ENCODE measurements at regions not wholly inside any gene's neighbourhood (a gene's known extent, or its start where the extent isn't known, plus 50 kb on each side); places are given as distances from the start of the nearest gene placed in this dataset.

DNA sequence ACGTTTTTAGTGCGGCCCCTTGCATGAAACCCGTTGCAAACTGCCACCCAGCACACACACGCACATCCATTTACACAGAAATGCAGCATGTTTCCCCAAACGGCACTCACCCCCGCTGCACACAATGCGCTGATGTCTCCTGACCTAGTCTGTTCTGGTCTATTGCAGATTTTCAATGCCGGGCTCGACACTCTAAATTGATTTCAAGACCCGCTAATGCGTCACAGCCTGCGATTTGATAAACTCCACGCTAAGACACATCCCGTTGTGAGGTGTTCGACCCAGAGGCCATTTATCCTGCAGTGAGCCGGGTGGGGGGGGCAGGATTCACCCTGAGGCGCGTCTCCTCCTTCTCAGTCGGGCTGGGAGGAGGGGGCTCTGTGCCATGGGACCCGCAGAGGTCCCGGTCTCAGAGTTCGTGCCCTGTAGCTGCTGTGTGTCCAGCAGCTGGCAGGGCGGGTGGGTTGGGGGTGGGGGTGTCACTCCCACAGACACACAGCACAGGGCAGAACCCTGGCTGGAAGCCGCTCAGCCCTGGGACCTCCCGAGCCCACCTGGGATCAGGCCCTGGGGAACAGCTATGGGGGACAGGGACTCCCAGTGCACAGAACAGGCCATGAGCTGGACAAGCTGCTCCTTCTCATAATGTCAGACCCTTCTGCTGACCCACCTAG is 367.9 kb downstream of the PREX1 start:
- no peak for DNase-seq
- Histone ChIP-seq H3K27ac (no peak overlapping the region), H3K4me1 (no peaks in the 10 kb centered on the region), H3K4me3 (no peak overlapping the region), H3K27me3 (no peaks in the 10 kb centered on the region), H3K36me3 (no peaks in the 10 kb centered on the region), H3K9me3 (no peaks in the 10 kb centered on the region)
- TF ChIP-seq POLR2A (IDR thresholded peaks at IDR 0.05): no peak
- TF ChIP-seq, protein P1, sequence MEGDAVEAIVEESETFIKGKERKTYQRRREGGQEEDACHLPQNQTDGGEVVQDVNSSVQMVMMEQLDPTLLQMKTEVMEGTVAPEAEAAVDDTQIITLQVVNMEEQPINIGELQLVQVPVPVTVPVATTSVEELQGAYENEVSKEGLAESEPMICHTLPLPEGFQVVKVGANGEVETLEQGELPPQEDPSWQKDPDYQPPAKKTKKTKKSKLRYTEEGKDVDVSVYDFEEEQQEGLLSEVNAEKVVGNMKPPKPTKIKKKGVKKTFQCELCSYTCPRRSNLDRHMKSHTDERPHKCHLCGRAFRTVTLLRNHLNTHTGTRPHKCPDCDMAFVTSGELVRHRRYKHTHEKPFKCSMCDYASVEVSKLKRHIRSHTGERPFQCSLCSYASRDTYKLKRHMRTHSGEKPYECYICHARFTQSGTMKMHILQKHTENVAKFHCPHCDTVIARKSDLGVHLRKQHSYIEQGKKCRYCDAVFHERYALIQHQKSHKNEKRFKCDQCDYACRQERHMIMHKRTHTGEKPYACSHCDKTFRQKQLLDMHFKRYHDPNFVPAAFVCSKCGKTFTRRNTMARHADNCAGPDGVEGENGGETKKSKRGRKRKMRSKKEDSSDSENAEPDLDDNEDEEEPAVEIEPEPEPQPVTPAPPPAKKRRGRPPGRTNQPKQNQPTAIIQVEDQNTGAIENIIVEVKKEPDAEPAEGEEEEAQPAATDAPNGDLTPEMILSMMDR (IDR thresholded peaks at IDR 0.05): no peak
- intact Hi-C loops (cut with DNase I): no loop called here
- 61% methylated on average over 5 of the region's 25 CpGs for WGBS (ENCODE audit: insufficient coverage, low coverage, low lambda C conversion rate, missing lambda C conversion rate)
- ATAC-seq: no peak

DNA sequence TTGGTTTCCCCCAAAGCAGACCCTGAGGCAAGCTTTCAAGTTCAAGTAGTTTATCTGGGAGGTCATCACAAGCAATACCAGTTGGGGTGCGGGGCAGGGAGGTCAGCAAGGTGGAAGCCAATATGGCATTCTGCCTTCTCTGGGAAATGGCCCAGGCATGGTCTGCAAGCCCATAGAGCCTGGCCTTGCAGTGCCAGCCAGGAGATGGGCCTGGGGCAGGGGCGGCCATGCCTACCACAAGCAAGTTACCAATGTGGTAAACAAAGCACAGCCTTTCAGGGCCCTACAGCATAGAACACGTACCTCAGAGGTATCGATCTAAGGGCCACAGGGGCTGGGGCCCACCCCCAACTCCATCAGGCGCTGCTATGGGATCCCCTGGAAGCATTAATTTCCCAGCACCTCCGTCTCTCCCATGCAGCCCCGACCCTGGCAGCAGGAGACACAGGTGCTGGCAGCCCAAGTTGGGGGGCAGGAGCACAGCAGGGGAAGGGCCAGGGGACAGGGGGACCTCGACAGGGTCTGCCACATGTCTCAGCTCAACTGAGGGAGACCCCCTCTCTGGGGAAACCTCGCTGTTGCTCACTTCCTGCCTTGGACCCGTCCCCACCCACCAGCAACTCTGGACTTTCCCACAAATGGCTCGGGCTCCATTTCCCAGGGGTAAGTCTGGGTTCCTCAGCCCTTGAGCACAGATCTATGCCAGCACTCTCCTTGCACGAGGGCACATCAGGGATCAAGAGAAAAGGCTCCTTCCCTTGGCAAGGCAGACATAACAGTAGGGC is 369.0 kb downstream of the PREX1 start:
- H3K36me3 ChIP-seq: no peaks in the 10 kb centered on the region
- no peak for ATAC-seq
- no peaks in the 10 kb centered on the region for H3K9me3 ChIP-seq
- TF ChIP-seq, protein P1 (IDR thresholded peaks at IDR 0.05): no peak
- TF ChIP-seq POLR2A (IDR thresholded peaks at IDR 0.05): no peak
- H3K27ac ChIP-seq: no peak overlapping the region
- DNase-seq: no peak
- 67% methylated on average over 5 of the region's 12 CpGs for WGBS (ENCODE audit: insufficient coverage, low coverage, low lambda C conversion rate, missing lambda C conversion rate)
- H3K4me1 ChIP-seq: no peaks in the 10 kb centered on the region
- H3K27me3 ChIP-seq: no peaks in the 10 kb centered on the region
- intact Hi-C loops (cut with DNase I): no loop called here
- H3K4me3 ChIP-seq: no peak overlapping the region

DNA sequence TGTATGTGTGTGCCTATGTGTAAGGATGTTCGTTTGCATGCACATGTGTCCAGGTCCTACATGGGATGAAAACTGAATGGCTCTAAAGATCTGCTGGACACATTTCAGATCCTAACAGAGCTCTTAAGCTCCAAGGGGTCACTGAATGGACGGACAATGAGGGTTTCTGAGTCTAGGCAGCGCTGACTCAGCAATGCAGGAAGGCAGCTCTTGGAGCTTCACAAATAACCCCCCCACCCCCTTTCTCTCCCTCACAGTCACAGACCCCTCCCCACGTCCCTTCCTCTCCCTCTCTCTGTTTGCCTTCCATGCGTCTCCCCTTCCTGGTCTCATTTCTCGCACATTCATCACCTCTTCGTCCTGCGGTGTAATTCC is 369.8 kb downstream of the PREX1 start:
- Histone ChIP-seq H3K27ac (no peak overlapping the region), H3K4me3 (no peak overlapping the region), H3K4me1 (no peaks in the 10 kb centered on the region), H3K27me3 (no peaks in the 10 kb centered on the region), H3K9me3 (no peaks in the 10 kb centered on the region), H3K36me3 (no peaks in the 10 kb centered on the region)
- intact Hi-C loops (cut with DNase I): no loop called here
- ATAC-seq (no peak), DNase-seq (no peak)
- WGBS (ENCODE audit: insufficient coverage, low coverage, low lambda C conversion rate, missing lambda C conversion rate): 53% methylated on average over 5 of the region's 8 CpGs
- no peak for TF ChIP-seq POLR2A (IDR thresholded peaks at IDR 0.05)
- TF ChIP-seq, protein P1 (IDR thresholded peaks at IDR 0.05): no peak

DNA sequence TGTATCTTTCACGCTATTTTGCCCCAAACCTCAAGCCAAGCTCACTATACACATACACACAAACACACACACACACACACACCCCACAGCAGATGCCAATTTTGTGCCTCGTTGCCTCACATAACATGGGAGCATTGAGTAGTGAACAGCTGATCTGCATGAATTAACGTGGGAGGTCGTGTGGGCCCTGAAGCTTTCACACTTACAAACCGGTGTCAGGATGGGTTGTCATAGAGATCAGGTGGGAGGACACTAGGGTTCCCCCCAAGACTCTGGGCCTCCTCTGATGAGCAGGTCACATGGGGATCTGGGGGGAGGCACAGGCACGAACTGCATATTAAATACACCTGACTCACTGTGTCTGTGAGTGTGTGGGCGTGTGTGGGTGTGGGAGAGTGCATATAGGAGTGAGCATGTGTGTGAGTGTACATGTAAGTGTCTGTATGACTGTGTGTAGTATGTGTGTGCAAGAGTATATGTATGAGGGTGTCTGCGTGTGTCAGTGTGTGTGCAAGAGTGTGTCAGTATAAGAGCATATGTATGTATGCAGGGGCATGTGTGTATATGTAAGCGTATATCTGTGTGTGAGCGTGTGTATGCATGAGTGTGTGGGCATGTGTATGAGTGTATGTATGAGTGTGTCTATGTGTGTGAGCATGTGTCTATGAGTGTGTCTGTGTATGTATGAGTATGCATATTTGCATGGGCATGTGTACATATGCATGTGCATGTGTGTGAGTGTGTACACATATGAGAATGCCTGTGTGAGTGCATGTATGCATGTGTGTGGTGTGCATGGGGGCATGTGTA is 370.4 kb downstream of the PREX1 start:
- DNase-seq (no peak), ATAC-seq (no peak)
- no peaks in the 10 kb centered on the region for H3K36me3 ChIP-seq
- H3K9me3 ChIP-seq: no peaks in the 10 kb centered on the region
- 66% methylated on average over 8 of the region's 10 CpGs for WGBS (ENCODE audit: insufficient coverage, low coverage, low lambda C conversion rate, missing lambda C conversion rate)
- no peak for TF ChIP-seq POLR2A (IDR thresholded peaks at IDR 0.05)
- TF ChIP-seq, protein P1 (IDR thresholded peaks at IDR 0.05): no peak
- intact Hi-C loops (cut with DNase I): no loop called here
- H3K4me1 ChIP-seq: no peaks in the 10 kb centered on the region
- H3K27ac ChIP-seq: no peak overlapping the region
- no peak overlapping the region for H3K4me3 ChIP-seq
- H3K27me3 ChIP-seq: no peaks in the 10 kb centered on the region

Data from right lobe of liver (tissue), 6 donors.